ENCODE measurements at regions not wholly inside any gene's neighbourhood (a gene's known extent, or its start where the extent isn't known, plus 50 kb on each side); places are given as distances from the start of the nearest gene placed in this dataset.

- no peaks in the 10 kb centered on the region for H3K36me3 ChIP-seq (ENCODE audit: insufficient read depth, low read length)
- no peak overlapping the region for H3K4me2 ChIP-seq (ENCODE audit: insufficient read depth, low read length)
- no peak overlapping the region for H2AFZ ChIP-seq (ENCODE audit: low read depth, low read length)
- ATAC-seq (ENCODE audit: insufficient read depth, low read depth) (no peak), DNase-seq (no peak)
- no peaks in the 10 kb centered on the region for H3K27me3 ChIP-seq (ENCODE audit: insufficient read depth, low read length, poor library complexity)
- peaks cover 25% of the 10 kb centered on the region for H3K4me1 ChIP-seq (ENCODE audit: insufficient read depth, low read length)
- H4K20me1 ChIP-seq (ENCODE audit: insufficient read depth, low read length): no peaks in the 10 kb centered on the region
- H3K79me2 ChIP-seq (ENCODE audit: insufficient read depth, low read length): no peaks in the 10 kb centered on the region
- TF ChIP-seq EZH2 (IDR thresholded peaks at IDR 0.05; ENCODE audit: borderline replicate concordance, low read depth, low read length, severe bottlenecking) (no peak), CTCF (IDR thresholded peaks at IDR 0.05; ENCODE audit: borderline replicate concordance, extremely low read depth, low read length, poor library complexity, severe bottlenecking) (no peak)
- H3K9ac ChIP-seq (ENCODE audit: low read depth, low read length): no peak overlapping the region
- no peak overlapping the region for H3K4me3 ChIP-seq (ENCODE audit: low read depth in 1 of 2, low read length in 2 of 2)
- H3K9me3 ChIP-seq (ENCODE audit: insufficient read depth, low read length, severe bottlenecking): no peaks in the 10 kb centered on the region
- H3K27ac ChIP-seq (ENCODE audit: low read length): no peak overlapping the region
Measured at GRCh38 chr1:200354243-200354642, 55.6 kb downstream of the ZNF281 start.

GRCh38 chr1:200353232-200353631 lies 56.6 kb downstream of the ZNF281 start:
- no peak overlapping the region for H3K27ac ChIP-seq (ENCODE audit: low read length)
- no peak overlapping the region for H2AFZ ChIP-seq (ENCODE audit: low read depth, low read length)
- no peaks in the 10 kb centered on the region for H3K79me2 ChIP-seq (ENCODE audit: insufficient read depth, low read length)
- DNase-seq (no peak), ATAC-seq (ENCODE audit: insufficient read depth, low read depth) (no peak)
- H3K4me2 ChIP-seq (ENCODE audit: insufficient read depth, low read length): no peak overlapping the region
- no peak overlapping the region for H3K9ac ChIP-seq (ENCODE audit: low read depth, low read length)
- H4K20me1 ChIP-seq (ENCODE audit: insufficient read depth, low read length): no peaks in the 10 kb centered on the region
- H3K9me3 ChIP-seq (ENCODE audit: insufficient read depth, low read length, severe bottlenecking): no peaks in the 10 kb centered on the region
- peaks cover 25% of the 10 kb centered on the region for H3K4me1 ChIP-seq (ENCODE audit: insufficient read depth, low read length)
- no peak overlapping the region for H3K4me3 ChIP-seq (ENCODE audit: low read depth in 1 of 2, low read length in 2 of 2)
- H3K27me3 ChIP-seq (ENCODE audit: insufficient read depth, low read length, poor library complexity): no peaks in the 10 kb centered on the region
- TF ChIP-seq EZH2 (IDR thresholded peaks at IDR 0.05; ENCODE audit: borderline replicate concordance, low read depth, low read length, severe bottlenecking) (no peak), CTCF (IDR thresholded peaks at IDR 0.05; ENCODE audit: borderline replicate concordance, extremely low read depth, low read length, poor library complexity, severe bottlenecking) (no peak)
- H3K36me3 ChIP-seq (ENCODE audit: insufficient read depth, low read length): no peaks in the 10 kb centered on the region

- H3K9ac ChIP-seq (ENCODE audit: low read depth, low read length): peak overlapping the region; percentile 11
- H3K36me3 ChIP-seq (ENCODE audit: insufficient read depth, low read length): no peaks in the 10 kb centered on the region
- H3K79me2 ChIP-seq (ENCODE audit: insufficient read depth, low read length): no peaks in the 10 kb centered on the region
- no peaks in the 10 kb centered on the region for H4K20me1 ChIP-seq (ENCODE audit: insufficient read depth, low read length)
- H3K4me1 ChIP-seq (ENCODE audit: insufficient read depth, low read length): peaks cover 25% of the 10 kb centered on the region
- peak overlapping the region; percentile 68 for H3K4me2 ChIP-seq (ENCODE audit: insufficient read depth, low read length)
- TF ChIP-seq EZH2 (IDR thresholded peaks at IDR 0.05; ENCODE audit: borderline replicate concordance, low read depth, low read length, severe bottlenecking) (no peak), CTCF (IDR thresholded peaks at IDR 0.05; ENCODE audit: borderline replicate concordance, extremely low read depth, low read length, poor library complexity, severe bottlenecking) (peak; percentile 19)
- H3K27ac ChIP-seq (ENCODE audit: low read length): peak overlapping the region; percentile 64
- H3K9me3 ChIP-seq (ENCODE audit: insufficient read depth, low read length, severe bottlenecking): no peaks in the 10 kb centered on the region
- H3K4me3 ChIP-seq (ENCODE audit: low read depth in 1 of 2, low read length in 2 of 2): peak overlapping the region in 1 of 2 experiments; percentile 50; a peak in 2 of 4 replicates
- H2AFZ ChIP-seq (ENCODE audit: low read depth, low read length): peak overlapping the region; percentile 78
- ATAC-seq (ENCODE audit: insufficient read depth, low read depth) (peak; percentile 90), DNase-seq (peak; percentile 51)
- H3K27me3 ChIP-seq (ENCODE audit: insufficient read depth, low read length, poor library complexity): no peaks in the 10 kb centered on the region
Measured at GRCh38 chr1:200351826-200352549, 57.8 kb downstream of the ZNF281 start.
